ENCODE measurements at regions not wholly inside any gene's neighbourhood (a gene's known extent, or its start where the extent isn't known, plus 50 kb on each side); places are given as distances from the start of the nearest gene placed in this dataset.
"Not testable (repeated sequence)": the region's sequence is repeated elsewhere in the genome, so short reads cannot be mapped to it uniquely, and the experiment has no call there.

GRCh38 chr2:147621656-147622197, 223.1 kb upstream of the ACVR2A start:
- no peak overlapping the region for H3K27ac Mint-ChIP-seq
- H3K27me3 Mint-ChIP-seq = no peaks in the 10 kb centered on the region
- no peak overlapping the region for H3K4me3 Mint-ChIP-seq
- H3K4me1 Mint-ChIP-seq (ENCODE audit: low read depth) = peaks cover 31% of the 10 kb centered on the region
- no peaks in the 10 kb centered on the region for H3K9me3 Mint-ChIP-seq (ENCODE audit: low read depth)
- no peaks in the 10 kb centered on the region for H3K36me3 Mint-ChIP-seq

- H3K27ac Mint-ChIP-seq = no peak overlapping the region
- H3K4me1 Mint-ChIP-seq (ENCODE audit: low read depth) = peaks cover 27% of the 10 kb centered on the region
- no peaks in the 10 kb centered on the region for H3K36me3 Mint-ChIP-seq
- H3K27me3 Mint-ChIP-seq = no peaks in the 10 kb centered on the region
- no peaks in the 10 kb centered on the region for H3K9me3 Mint-ChIP-seq (ENCODE audit: low read depth)
- no peak overlapping the region for H3K4me3 Mint-ChIP-seq
Observed at GRCh38 chr2:147619808-147620207, 225.0 kb upstream of the ACVR2A start.

- Mint-ChIP-seq H3K4me3 (no peak overlapping the region), H3K36me3 (no peaks in the 10 kb centered on the region)
Observed at GRCh38 chr2:147615726-147616125, 229.1 kb upstream of the ACVR2A start.

GRCh38 chr2:147614979-147615470, 229.8 kb upstream of the ACVR2A start:
- H3K27me3 Mint-ChIP-seq = no peaks in the 10 kb centered on the region

More at GRCh38 chr2:147615726-147616125, 229.1 kb upstream of the ACVR2A start:
- Mint-ChIP-seq H3K27me3 (no peaks in the 10 kb centered on the region), H3K27ac (no peak overlapping the region), H3K4me1 (ENCODE audit: low read depth) (peaks cover 2% of the 10 kb centered on the region), H3K9me3 (ENCODE audit: low read depth) (no peaks in the 10 kb centered on the region)

GRCh38 chr2:147614471-147614870, 230.4 kb upstream of the ACVR2A start:
- no peaks in the 10 kb centered on the region for H3K9me3 Mint-ChIP-seq (ENCODE audit: low read depth)
- H3K27me3 Mint-ChIP-seq = no peaks in the 10 kb centered on the region
- H3K4me3 Mint-ChIP-seq = no peak overlapping the region
- H3K27ac Mint-ChIP-seq = no peak overlapping the region
- no peaks in the 10 kb centered on the region for H3K4me1 Mint-ChIP-seq (ENCODE audit: low read depth)
- H3K36me3 Mint-ChIP-seq = no peaks in the 10 kb centered on the region

More at GRCh38 chr2:147614979-147615470, 229.8 kb upstream of the ACVR2A start:
- Mint-ChIP-seq H3K27ac (no peak overlapping the region), H3K36me3 (no peaks in the 10 kb centered on the region), H3K4me1 (ENCODE audit: low read depth) (peaks cover 2% of the 10 kb centered on the region), H3K9me3 (ENCODE audit: low read depth) (no peaks in the 10 kb centered on the region), H3K4me3 (no peak overlapping the region)

- H3K9me3 Mint-ChIP-seq (ENCODE audit: low read depth) = no peaks in the 10 kb centered on the region
- no peaks in the 10 kb centered on the region for H3K27me3 Mint-ChIP-seq
Observed at GRCh38 chr2:147610496-147611040, 234.3 kb upstream of the ACVR2A start.

GRCh38 chr2:147609301-147609700, 235.5 kb upstream of the ACVR2A start:
- no peak overlapping the region for H3K27ac Mint-ChIP-seq
- H3K4me3 Mint-ChIP-seq = no peak overlapping the region
- no peaks in the 10 kb centered on the region for H3K27me3 Mint-ChIP-seq
- H3K4me1 Mint-ChIP-seq (ENCODE audit: low read depth) = no peaks in the 10 kb centered on the region
- H3K36me3 Mint-ChIP-seq = no peaks in the 10 kb centered on the region
- no peaks in the 10 kb centered on the region for H3K9me3 Mint-ChIP-seq (ENCODE audit: low read depth)

More at GRCh38 chr2:147610496-147611040, 234.3 kb upstream of the ACVR2A start:
- Mint-ChIP-seq H3K36me3 (no peaks in the 10 kb centered on the region), H3K4me3 (no peak overlapping the region), H3K27ac (no peak overlapping the region), H3K4me1 (ENCODE audit: low read depth) (no peaks in the 10 kb centered on the region)

GRCh38 chr2:147607379-147607778, 237.4 kb upstream of the ACVR2A start:
- Mint-ChIP-seq H3K4me3 (no peak overlapping the region), H3K27me3 (no peaks in the 10 kb centered on the region), H3K36me3 (no peaks in the 10 kb centered on the region), H3K9me3 (ENCODE audit: low read depth) (no peaks in the 10 kb centered on the region), H3K4me1 (ENCODE audit: low read depth) (no peaks in the 10 kb centered on the region), H3K27ac (no peak overlapping the region)

- H3K9me3 Mint-ChIP-seq (ENCODE audit: low read depth) = no peaks in the 10 kb centered on the region
- H3K27me3 Mint-ChIP-seq = no peaks in the 10 kb centered on the region
- no peaks in the 10 kb centered on the region for H3K36me3 Mint-ChIP-seq
- H3K4me1 Mint-ChIP-seq (ENCODE audit: low read depth) = no peaks in the 10 kb centered on the region
- H3K4me3 Mint-ChIP-seq = no peak overlapping the region
- no peak overlapping the region for H3K27ac Mint-ChIP-seq
Observed at GRCh38 chr2:147603876-147604275, 241.0 kb upstream of the ACVR2A start.

- no peaks in the 10 kb centered on the region for H3K36me3 Mint-ChIP-seq
- H3K27ac Mint-ChIP-seq = no peak overlapping the region
- H3K27me3 Mint-ChIP-seq = no peaks in the 10 kb centered on the region
- no peak overlapping the region for H3K4me3 Mint-ChIP-seq
- no peaks in the 10 kb centered on the region for H3K9me3 Mint-ChIP-seq (ENCODE audit: low read depth)
- H3K4me1 Mint-ChIP-seq (ENCODE audit: low read depth) = no peaks in the 10 kb centered on the region
Observed at GRCh38 chr2:147603447-147603846, 241.4 kb upstream of the ACVR2A start.

- no peak overlapping the region for H3K27ac Mint-ChIP-seq
- H3K4me1 Mint-ChIP-seq (ENCODE audit: low read depth) = no peaks in the 10 kb centered on the region
- no peaks in the 10 kb centered on the region for H3K36me3 Mint-ChIP-seq
- no peak overlapping the region for H3K4me3 Mint-ChIP-seq
- no peaks in the 10 kb centered on the region for H3K9me3 Mint-ChIP-seq (ENCODE audit: low read depth)
- no peaks in the 10 kb centered on the region for H3K27me3 Mint-ChIP-seq
Observed at GRCh38 chr2:147600646-147601045, 244.2 kb upstream of the ACVR2A start.

- no peaks in the 10 kb centered on the region for H3K4me1 Mint-ChIP-seq (ENCODE audit: low read depth)
Observed at GRCh38 chr2:147600223-147600622, 244.6 kb upstream of the ACVR2A start.

GRCh38 chr2:147595200-147595599, 249.6 kb upstream of the ACVR2A start:
- H3K27me3 Mint-ChIP-seq = no peaks in the 10 kb centered on the region
- no peak overlapping the region for H3K27ac Mint-ChIP-seq
- H3K36me3 Mint-ChIP-seq = peaks cover 4% of the 10 kb centered on the region
- no peak overlapping the region for H3K4me3 Mint-ChIP-seq
- H3K4me1 Mint-ChIP-seq (ENCODE audit: low read depth) = no peaks in the 10 kb centered on the region
- H3K9me3 Mint-ChIP-seq (ENCODE audit: low read depth) = peaks cover 13% of the 10 kb centered on the region

More at GRCh38 chr2:147600223-147600622, 244.6 kb upstream of the ACVR2A start:
- Mint-ChIP-seq H3K27ac (no peak overlapping the region), H3K27me3 (no peaks in the 10 kb centered on the region), H3K4me3 (no peak overlapping the region), H3K9me3 (ENCODE audit: low read depth) (no peaks in the 10 kb centered on the region), H3K36me3 (no peaks in the 10 kb centered on the region)

GRCh38 chr2:147594038-147594437, 250.8 kb upstream of the ACVR2A start:
- Mint-ChIP-seq H3K4me1 (ENCODE audit: low read depth) (no peaks in the 10 kb centered on the region), H3K9me3 (ENCODE audit: low read depth) (peaks cover 13% of the 10 kb centered on the region), H3K36me3 (peaks cover 4% of the 10 kb centered on the region), H3K27me3 (no peaks in the 10 kb centered on the region), H3K4me3 (no peak overlapping the region), H3K27ac (no peak overlapping the region)

GRCh38 chr2:147592784-147593183, 252.0 kb upstream of the ACVR2A start:
- H3K4me1 Mint-ChIP-seq (ENCODE audit: low read depth); H3K36me3 Mint-ChIP-seq; H3K27ac Mint-ChIP-seq; H3K4me3 Mint-ChIP-seq; H3K27me3 Mint-ChIP-seq: not testable (repeated sequence)
- H3K9me3 Mint-ChIP-seq (ENCODE audit: low read depth) = peaks cover 13% of the 10 kb centered on the region

- Mint-ChIP-seq H3K27ac (no peak overlapping the region), H3K27me3 (no peaks in the 10 kb centered on the region), H3K4me1 (ENCODE audit: low read depth) (no peaks in the 10 kb centered on the region), H3K4me3 (no peak overlapping the region), H3K36me3 (peaks cover 4% of the 10 kb centered on the region), H3K9me3 (ENCODE audit: low read depth) (peaks cover 17% of the 10 kb centered on the region)
Observed at GRCh38 chr2:147589127-147589526, 255.7 kb upstream of the ACVR2A start.

Data from activated naive CD8-positive, alpha-beta T cell (primary cell).